Uterus (tissue), 2 donors: ENCODE measurements at regions not wholly inside any gene's neighbourhood (a gene's known extent, or its start where the extent isn't known, plus 50 kb on each side); places are given as distances from the start of the nearest gene placed in this dataset.

Experiments
- POLR2A ChIP-seq, 2 donors: fragments of 450-650 bp; IDR thresholded peaks; one replicate each; pipeline ENCODE4 v1.6.1; 2016; ENCODE audit warnings: antibody characterized with exemption in 2 of 2, mild to moderate bottlenecking in 1 of 2, moderate library complexity in 1 of 2
- TF ChIP-seq, protein P1 (sequence below), 4 experiments: fragments of 200-600 bp in 2 of 4; fragments of 450-650 bp in 2 of 4; sonication (generic) in 2 of 4; IDR thresholded peaks; one replicate each; pipeline ENCODE4 v1.5.1; 2016 to 2019; ENCODE audit warnings: antibody characterized with exemption in 4 of 4, mild to moderate bottlenecking in 2 of 4, moderate library complexity in 1 of 4

DNA sequence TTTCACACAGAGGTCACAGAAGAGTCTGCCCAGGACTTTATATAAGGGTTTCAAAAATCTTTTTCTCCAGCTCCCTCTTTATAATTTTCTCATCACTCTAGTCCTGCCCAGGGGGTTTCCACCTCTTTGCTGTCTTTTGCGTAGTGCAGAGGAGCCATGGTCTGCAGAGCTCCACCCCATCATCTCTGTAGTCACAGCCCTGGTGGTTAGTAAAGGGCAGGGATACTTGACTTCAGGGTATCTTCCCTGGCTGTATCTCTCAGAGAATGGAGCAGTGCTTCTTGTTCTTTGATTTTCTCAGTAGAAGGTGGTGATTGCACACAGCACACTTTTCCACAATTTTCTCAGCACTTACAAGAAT lies 900.6 kb upstream of the COX7C start:
- TF ChIP-seq, protein P1, sequence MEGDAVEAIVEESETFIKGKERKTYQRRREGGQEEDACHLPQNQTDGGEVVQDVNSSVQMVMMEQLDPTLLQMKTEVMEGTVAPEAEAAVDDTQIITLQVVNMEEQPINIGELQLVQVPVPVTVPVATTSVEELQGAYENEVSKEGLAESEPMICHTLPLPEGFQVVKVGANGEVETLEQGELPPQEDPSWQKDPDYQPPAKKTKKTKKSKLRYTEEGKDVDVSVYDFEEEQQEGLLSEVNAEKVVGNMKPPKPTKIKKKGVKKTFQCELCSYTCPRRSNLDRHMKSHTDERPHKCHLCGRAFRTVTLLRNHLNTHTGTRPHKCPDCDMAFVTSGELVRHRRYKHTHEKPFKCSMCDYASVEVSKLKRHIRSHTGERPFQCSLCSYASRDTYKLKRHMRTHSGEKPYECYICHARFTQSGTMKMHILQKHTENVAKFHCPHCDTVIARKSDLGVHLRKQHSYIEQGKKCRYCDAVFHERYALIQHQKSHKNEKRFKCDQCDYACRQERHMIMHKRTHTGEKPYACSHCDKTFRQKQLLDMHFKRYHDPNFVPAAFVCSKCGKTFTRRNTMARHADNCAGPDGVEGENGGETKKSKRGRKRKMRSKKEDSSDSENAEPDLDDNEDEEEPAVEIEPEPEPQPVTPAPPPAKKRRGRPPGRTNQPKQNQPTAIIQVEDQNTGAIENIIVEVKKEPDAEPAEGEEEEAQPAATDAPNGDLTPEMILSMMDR (IDR thresholded peaks at IDR 0.05): no peak
- TF ChIP-seq POLR2A (IDR thresholded peaks at IDR 0.05): no peak
